Left lobe of liver (tissue), 2 donors: ENCODE measurements at regions not wholly inside any gene's neighbourhood (a gene's known extent, or its start where the extent isn't known, plus 50 kb on each side); places are given as distances from the start of the nearest gene placed in this dataset.
"Not testable (repeated sequence)": the region's sequence is repeated elsewhere in the genome, so short reads cannot be mapped to it uniquely, and the experiment has no call there.

Experiments
- ATAC-seq: fragments of 200-7000 bp; cut with Tn5 transposase; one replicate; pipeline ENCODE4 v1.9.1; 2020; ENCODE audit warnings: mild to moderate bottlenecking, moderate library complexity
- DNase-seq: peaks from one replicate; pipeline ENCODE4 v3.0.0-alpha.2; 2020; ENCODE audit warnings: low spot score
- donor health status: DM: no; HTN: no; CAD: no; lungs with moderate emphysema.
- donor health status: DM: no; HTN: yes; CAD: no.

DNA sequence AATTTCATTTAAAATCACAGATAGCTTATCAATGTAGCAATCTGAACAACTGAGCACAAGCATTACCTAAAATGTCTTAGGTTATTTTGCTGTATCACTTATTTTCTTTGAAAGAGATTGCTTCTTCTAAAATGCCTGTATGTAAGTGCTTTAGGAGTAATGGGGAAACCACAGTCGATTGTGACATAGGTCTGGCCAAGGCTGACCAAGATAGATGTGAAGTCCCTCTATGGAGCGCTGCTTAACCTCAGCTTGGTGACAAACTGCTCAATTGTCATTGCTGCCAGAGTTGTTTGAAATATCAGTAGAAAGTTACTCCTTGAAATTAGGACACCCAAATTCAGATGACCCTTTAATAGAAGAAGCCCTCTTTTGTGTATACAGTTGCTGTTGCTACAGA, 401.9 kb upstream of the NDST4 start:
- DNase-seq (no peak), ATAC-seq (no peak)

DNA sequence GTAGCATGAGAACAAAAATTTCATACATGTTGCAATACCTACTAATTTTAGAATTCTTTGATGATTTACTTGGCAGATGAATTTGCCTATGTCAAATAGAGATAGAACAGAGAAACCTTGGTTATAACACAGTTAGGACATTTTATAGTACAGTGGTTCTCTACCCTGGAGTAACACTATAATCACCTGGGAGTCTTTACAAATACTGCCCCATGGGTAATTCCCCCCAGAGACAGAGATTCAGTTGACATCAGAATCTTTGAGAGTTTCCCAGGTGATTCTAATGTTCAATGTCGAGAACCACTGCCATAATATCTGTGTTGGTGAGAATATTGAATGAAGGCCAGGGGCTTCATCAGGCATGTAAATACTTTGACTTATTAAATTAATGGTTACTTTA, 401.3 kb upstream of the NDST4 start:
- no peak for DNase-seq
- ATAC-seq = no peak

DNA sequence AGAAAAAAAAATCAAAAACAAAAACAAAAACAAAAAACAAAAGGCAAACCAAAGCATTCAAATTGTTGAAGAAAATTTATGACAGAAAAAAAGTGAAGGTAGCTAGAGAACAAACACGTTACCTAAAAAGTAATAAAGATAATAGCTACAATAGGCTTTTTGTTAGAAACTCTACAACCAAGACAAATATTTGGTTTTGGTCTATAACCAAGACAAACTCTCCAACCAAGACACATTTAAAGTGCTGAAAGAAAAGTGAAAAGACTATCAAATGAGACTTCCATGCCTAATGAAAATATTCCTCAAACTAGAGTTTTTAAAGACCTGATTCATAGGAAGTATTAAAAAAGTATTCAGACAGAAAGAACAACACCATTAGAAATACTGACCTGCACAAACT, 391.9 kb upstream of the NDST4 start:
- ATAC-seq = no peak
- no peak for DNase-seq

DNA sequence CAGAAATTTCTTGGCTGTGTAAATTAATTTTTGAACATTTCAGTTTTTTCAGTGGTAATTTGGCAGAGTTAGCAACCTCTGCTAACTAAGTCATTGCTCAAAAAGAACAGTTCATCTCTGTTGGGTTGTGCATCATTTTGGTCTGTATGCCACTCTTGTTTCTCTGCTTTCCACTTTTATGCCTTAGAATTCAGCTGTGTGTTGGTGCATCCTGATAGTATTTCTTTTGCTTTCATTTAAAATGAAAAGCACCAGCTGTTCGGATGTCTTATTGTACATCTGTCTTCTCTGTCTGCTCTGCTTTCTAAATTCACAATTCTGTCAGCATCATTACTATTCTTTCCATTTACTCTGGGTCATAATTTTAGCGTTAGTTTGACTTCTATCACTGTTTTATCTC, 388.2 kb upstream of the NDST4 start:
- ATAC-seq = no peak

DNA sequence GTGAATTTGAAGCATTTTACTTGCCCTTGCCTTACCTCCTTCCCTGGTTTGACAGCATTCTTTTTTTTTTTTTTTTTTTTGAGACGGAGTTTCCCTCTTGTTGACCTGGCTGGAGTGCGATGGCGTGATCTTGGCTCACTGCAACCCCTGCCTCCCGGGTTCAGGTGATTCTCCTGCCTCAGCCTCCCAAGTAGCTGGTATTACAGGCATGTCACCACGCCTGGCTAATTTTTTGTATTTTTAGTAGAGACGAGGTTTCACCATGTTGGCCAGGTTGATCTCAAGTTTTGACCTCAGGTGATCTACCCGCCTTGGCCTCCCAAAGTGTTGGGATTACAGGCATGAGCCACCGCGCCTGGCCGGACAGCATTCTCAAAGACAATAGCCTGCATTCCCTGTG, 380.4 kb upstream of the NDST4 start:
- ATAC-seq, DNase-seq: not testable (repeated sequence)

More for the DNA sequence above, 388.2 kb upstream of the NDST4 start:
- DNase-seq = no peak

DNA sequence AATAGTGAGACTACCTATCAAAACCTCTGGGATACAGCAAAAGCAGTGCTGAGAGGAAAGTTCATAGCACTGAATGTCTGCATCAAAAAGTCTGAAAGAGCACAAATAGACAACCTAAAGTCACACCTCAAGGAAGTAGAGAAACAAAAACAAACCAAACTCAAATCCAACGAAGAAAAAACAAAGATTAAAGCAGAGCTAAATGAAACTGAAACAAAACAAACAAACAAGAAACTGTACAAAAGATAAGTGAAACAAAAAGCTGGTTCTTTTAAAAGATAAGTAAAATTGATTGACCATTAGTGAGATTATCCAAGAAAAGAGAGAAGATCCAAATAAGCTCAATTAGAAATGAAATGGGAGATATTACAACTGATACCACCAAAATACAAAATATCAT, 378.3 kb upstream of the NDST4 start:
- ATAC-seq (no peak), DNase-seq (no peak)

DNA sequence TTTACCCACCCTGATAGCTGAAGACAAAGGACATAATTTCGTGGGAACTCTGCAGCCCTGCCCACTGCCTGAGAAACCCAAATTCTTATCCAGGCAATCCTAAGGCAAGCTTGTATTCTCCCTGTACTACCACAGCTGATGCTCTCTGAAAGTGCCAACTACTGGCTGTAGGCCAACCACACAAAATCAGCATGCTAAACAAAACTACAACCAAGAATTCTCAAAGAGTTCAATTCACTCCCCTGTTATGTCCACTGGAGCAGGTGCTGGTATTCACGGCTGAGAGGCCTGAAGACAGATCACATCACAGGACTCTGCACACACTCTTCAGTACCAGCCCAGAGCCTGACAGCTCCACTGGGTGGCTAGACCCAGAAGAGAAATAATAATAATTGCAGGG, 375.9 kb upstream of the NDST4 start:
- ATAC-seq (no peak), DNase-seq (no peak)

DNA sequence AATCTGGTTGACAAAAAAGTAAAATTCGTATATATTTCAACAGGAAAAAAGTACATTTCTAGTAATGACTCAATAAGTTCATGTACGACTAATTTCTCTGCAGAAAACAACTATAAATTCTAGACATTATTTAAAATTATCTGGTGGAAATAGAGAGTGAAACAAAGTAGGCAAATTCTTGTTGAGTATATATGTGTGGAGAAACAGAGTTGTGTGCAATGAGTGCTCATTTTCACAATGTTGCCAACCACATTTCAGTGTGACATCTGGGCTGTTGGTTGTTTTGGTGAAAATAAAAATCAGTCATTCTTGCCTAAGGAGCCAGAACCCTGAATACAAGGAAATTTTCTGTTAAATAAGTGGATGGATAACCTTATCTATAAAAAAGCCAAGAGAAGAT, 372.0 kb upstream of the NDST4 start:
- DNase-seq = no peak
- ATAC-seq = no peak

DNA sequence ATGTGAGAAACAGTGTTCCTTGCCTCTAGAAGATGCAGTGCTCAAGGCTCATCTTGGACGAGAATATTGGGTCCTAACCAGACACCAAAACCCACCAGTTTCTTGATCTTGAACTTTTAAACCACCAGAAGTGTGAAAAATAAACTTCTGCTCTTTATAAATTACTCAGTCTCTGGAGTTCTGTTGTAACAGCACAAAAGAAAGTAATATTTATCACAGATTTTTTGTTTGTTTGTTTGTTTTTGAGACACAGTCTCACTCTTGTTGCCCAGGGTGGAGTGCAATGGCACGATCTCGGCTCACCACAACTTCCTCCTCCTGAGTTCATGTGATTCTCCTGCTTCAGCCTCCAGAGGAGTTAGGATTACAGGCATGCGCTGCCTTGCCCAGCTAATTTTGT, 371.1 kb upstream of the NDST4 start:
- ATAC-seq (no peak), DNase-seq (no peak)

DNA sequence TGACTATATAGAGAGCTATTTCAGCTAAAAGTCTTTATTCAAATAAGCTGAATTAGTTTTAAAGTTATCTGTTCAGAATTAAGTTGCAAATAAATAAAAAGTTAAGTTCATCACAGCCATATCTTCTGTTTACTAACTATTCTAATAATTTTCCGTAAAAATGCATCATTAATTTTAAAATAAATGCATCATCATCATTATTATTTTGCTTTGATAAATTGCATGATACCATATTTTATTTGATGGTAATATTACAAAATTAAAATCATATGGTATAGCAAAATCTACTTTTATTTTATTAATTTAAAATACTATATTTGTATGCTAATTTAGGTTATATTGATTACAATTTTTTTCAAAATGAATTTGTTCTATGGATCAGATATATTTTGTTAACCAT, 357.3 kb upstream of the NDST4 start:
- ATAC-seq (no peak), DNase-seq (no peak)

DNA sequence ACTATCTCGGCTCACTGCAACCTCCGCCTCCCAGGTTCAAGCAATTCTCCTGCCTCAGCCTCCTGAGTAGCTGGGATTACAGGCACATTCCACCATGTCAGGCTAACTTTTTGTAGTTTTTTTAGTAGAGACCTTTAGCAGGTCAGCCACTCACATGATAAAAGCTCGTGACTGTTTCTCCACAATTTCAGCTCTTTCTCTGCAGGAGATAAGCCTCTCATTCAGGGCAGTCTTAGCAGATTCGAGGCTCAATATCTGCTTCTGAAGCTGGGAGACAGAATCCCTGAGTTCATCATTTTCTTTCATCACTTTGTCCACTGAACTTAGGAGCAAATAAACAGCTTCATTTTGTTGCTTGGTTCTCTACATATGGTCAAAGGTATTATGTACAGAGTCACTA, 345.9 kb upstream of the NDST4 start:
- not testable (repeated sequence) for ATAC-seq, DNase-seq

DNA sequence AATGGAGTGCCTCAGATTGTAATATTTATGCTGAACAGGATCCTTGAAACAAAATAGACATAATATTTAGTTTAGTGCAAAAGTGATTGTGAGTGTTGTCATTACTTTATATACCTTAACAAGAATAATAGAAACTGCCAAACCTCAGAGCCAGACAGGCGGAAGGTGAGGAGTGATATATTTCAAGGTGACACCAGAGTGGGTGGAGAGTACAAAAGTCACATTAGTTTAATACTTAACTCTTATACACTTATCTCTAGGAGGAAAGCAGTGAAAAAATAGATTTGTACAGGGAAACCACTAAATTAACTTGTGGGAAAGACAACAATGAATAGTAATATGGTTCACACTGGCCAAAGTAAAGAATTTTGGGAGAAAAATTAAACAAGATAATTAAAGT, 342.8 kb upstream of the NDST4 start:
- no peak for ATAC-seq
- no peak for DNase-seq

DNA sequence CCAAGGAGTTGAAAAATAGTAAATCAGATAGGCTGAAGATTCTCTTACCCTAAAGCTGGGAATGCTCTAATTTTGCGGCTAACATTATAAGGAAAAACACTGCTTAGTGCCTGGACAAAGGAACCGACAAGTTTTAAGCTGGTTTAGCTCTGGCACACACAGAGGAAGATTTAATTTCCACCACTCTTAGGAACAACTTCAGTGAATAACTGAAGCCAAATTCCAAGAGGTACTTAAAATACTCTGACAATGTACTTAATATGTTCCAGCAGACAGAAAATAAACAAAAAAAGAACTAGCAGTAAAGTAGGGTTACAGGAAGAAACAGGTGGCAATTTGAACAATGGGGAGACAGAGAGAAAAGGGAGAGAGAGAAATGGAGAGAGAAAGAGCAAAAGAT, 340.8 kb upstream of the NDST4 start:
- DNase-seq (no peak), ATAC-seq (no peak)

DNA sequence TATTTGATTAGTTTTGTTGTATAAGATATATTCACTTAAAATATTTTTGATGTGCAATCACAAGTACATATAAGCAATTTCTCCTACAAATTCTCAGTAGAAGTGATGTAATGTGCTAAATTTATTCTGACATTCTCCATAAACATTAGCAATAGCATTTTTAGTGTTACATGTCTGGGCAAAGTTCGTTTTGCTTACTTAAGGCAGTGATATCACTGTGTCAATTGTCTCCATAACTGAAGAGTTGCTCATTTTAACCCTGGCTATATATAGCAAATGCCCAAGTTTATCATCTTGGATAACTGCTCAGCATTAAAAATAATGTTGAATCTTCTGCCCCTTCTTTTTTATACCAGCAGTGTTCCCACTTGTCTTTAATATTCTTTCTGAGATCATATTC, 340.0 kb upstream of the NDST4 start:
- ATAC-seq = no peak

DNA sequence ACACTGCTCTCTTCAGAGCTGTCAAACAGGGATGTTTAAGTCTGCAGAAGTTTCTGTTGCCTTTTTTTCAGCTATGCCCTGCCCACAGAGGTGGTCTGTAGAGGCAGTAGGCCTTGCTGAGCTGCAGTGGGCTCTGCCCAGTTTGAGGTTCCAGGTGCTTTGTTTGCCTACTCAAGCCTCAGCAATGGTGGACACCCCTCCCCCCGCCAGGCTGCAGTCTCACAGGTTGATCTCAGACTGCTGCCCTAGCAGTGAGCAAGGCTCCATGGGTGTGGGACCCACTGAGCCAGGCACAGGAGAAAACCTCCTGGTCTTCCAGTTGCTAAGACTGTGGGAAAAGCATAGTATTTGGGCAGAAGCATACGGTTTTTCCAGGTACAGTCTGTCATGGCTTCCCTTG, 338.8 kb upstream of the NDST4 start:
- ATAC-seq, DNase-seq: not testable (repeated sequence)

More for the DNA sequence above, 340.0 kb upstream of the NDST4 start:
- DNase-seq = no peak

DNA sequence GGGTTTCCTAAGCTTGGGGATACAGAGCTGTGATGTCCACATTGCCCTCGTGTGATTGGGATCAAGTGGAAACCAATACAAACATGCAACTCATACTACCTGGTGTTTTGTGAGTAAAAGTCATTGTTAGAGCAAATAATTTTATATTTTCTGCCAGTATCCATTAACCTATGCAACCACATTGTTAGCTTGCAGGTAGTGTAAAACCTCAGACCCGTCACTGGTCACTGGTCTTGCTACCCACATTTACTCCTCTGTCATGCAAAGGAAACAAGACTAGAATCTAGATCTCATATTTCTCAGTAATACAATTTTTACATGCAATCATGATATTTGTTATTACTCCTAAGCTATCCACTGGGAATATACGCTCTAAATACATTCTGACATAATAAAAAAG, 324.3 kb upstream of the NDST4 start:
- ATAC-seq (no peak), DNase-seq (no peak)

DNA sequence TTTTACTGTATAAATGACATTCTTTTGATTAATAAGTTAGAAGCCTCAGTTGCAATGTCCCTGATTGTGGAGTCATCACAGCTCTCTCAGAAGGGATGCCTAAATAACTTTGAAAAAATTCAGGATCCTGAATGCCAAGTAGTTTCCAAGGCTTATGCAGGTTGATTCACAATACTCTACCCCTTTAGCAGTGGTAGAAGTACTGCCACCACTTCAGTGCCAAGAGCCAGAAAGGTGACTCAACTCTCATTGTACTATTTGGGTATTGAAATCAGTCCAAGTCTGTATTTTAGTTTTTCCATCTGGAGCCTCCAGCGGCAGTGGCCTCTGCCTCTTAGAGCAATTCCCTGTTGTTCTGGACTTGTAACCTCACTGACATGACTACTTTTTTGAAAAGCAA, 320.1 kb upstream of the NDST4 start:
- ATAC-seq = no peak
- no peak for DNase-seq

DNA sequence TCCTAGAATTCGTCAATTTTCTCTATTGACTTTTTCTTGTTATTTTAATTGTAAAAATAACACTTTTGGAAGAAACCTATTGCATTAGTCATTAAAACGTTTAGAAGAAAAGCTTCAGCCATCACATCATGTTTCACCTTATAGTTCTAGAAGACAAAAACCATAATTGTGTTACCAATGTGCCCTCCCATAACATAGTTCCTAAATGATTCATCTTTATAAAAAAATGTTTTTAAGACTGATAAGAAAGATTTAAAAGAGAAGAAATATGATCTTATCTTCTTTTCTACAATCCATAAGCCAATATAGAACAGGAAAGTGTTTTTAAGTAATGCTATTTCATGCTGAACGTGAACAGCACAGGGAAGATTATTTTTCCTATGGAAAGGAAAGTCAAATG, 316.6 kb upstream of the NDST4 start:
- DNase-seq (no peak), ATAC-seq (no peak)

DNA sequence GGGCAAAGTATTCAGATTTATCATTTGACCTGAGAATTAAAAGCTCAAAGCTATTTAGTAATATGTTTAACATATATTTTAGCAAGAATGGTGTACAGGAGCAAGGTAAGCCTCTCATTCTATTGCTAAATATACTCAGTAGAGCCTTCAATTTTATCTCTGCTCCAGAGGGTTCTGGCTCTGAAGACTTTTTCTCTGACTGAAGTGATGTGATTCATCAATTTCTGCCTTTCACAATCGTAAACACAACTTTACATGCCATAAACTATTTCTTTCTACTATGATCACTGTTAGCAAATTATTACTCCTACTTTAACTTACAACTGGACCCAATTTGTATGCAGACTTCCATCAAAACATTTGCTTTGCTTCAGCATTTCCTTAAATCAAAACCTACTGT, 315.0 kb upstream of the NDST4 start:
- ATAC-seq (no peak), DNase-seq (no peak)

DNA sequence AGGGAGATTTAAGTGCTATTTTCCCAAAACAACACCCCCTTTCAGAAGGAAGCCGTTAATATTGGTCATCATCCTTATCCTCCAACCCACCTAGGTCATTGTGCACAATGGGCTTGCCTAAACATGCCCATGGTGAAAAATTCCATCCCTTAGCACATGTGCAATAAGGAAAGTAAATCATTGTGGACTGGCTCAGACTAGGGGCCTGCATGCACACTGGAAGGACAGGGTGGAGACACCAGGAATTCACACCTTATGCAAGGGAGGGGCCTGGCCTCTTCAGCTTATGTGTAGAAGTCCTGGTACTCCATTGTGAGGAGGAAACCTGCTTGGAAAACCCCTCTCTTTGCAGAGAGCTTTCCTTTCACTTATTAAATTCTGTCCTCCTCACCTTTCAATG, 311.4 kb upstream of the NDST4 start:
- ATAC-seq (no peak), DNase-seq (no peak)

DNA sequence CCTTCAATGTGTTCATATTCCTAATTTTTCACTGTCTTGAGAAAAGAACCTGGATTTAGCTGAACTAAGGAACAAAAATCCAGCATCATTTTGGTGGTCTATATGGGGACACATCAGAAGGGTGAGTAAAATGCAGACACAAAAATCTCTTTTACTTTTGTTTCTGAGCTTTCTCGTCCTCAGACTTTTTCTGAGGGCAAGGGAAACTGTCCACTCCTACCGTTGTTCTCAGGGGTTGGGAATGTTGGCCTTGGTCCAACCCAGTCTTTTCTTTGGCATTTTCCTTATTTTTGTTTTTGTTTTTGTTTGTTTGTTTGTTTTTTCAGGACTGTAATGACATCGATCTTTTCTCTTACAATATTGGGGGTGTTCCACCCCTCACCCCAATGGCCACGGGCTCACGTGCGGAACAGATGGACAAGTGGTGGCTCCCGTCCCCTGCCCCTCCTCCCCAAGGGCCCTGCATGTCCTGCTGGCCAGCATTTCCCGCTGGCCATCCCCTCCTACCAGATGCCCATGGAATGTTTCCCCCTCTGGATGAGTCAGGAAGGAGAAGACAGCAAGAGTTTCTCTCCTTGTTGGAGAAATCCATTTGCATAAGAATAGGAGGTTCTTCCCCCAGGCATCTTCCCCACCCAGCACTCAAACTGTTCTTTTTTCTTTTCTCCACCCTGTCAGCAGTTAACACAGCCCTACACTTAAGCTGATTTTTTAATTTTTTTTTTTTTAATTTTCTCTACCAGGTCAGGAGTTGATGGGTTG, 305.4 kb upstream of the NDST4 start:
- DNase-seq (no peak), ATAC-seq (no peak)

DNA sequence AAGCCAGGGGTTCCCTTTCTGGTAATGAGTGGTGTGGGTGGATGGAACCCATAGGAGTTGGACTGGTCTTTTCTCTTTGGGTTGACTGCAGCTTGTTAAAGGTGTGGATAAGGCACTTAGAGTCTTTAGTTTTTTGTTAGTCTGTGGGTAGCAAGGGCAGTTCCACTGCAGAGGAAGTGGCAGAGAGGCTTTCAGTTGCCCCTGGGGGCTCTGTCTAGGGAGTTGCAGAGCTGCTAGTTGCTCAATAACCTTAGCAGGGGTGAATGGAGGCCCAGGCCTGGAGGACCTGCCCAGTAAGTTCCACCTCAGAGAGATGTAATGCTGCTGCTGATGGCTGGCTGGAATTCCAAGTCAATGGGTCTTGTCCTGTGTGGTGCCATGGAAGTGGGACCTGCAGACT, 282.6 kb upstream of the NDST4 start:
- DNase-seq = no peak

DNA sequence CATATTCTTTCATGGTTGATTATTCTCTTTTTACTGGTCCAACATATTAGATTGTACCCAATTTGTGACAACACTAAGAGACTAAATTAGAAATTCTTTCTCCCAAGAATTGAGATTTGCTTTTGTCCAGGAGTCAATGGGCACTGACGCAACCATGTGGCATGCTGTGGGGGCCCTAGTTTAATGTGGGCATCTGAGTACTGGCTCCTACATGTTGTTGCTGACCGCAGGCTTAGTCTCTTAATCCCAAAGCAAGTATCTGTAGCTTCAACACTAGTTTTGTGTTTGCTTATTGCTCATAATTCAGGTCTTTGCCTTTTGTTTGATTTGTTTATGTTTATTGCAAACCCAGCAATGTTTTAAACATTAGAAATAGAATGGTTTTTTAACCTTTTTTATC, 263.4 kb upstream of the NDST4 start:
- ATAC-seq = no peak
- DNase-seq = no peak

More for the DNA sequence above, 282.6 kb upstream of the NDST4 start:
- no peak for ATAC-seq
